HL-60 (cell line): ENCODE measurements at regions not wholly inside any gene's neighbourhood (a gene's known extent, or its start where the extent isn't known, plus 50 kb on each side); places are given as distances from the start of the nearest gene placed in this dataset.

Source experiments
- GABPA ChIP-seq: IDR thresholded peaks from 2 replicates; pipeline ENCODE4 v1.6.1; 2012; ENCODE audit warnings: low read depth
- POLR2AphosphoS5 ChIP-seq: IDR thresholded peaks from 2 replicates; pipeline ENCODE4 v1.6.1; 2012; ENCODE audit warnings: low read depth
- TF ChIP-seq, protein P1 (sequence below): IDR thresholded peaks from one replicate; pipeline ENCODE4 v1.5.1; 2011; ENCODE audit warnings: low read length, control low read depth, inconsistent platforms; ENCODE audit not compliant: insufficient read depth
- TF ChIP-seq, protein P2 (sequence below): IDR thresholded peaks from 2 replicates; pipeline ENCODE4 v1.6.1; 2012; ENCODE audit warnings: low read depth; ENCODE audit not compliant: insufficient replicate concordance

DNA sequence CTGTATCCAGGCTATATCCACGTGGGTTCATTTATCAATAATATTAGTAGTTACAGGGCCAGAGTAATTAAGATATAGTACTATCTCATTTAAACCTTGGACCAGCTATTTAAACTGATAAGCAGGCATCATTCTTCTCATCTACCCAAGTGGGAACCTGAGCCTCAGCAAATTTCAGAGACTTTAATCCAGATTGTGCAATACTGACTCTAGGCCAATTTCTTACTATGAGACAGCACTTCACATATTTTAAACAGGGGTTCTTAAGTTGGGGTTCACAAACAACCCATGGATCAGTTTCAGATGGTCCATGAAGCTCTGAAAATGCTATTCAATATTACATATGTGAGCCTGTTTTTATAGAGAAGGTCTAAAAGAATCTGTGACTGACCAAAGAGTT lies 302.7 kb upstream of the PSMD7 start:
- TF ChIP-seq, protein P1, sequence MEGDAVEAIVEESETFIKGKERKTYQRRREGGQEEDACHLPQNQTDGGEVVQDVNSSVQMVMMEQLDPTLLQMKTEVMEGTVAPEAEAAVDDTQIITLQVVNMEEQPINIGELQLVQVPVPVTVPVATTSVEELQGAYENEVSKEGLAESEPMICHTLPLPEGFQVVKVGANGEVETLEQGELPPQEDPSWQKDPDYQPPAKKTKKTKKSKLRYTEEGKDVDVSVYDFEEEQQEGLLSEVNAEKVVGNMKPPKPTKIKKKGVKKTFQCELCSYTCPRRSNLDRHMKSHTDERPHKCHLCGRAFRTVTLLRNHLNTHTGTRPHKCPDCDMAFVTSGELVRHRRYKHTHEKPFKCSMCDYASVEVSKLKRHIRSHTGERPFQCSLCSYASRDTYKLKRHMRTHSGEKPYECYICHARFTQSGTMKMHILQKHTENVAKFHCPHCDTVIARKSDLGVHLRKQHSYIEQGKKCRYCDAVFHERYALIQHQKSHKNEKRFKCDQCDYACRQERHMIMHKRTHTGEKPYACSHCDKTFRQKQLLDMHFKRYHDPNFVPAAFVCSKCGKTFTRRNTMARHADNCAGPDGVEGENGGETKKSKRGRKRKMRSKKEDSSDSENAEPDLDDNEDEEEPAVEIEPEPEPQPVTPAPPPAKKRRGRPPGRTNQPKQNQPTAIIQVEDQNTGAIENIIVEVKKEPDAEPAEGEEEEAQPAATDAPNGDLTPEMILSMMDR = no peak
- no peak for TF ChIP-seq POLR2AphosphoS5
- TF ChIP-seq GABPA = no peak
- TF ChIP-seq, protein P2, sequence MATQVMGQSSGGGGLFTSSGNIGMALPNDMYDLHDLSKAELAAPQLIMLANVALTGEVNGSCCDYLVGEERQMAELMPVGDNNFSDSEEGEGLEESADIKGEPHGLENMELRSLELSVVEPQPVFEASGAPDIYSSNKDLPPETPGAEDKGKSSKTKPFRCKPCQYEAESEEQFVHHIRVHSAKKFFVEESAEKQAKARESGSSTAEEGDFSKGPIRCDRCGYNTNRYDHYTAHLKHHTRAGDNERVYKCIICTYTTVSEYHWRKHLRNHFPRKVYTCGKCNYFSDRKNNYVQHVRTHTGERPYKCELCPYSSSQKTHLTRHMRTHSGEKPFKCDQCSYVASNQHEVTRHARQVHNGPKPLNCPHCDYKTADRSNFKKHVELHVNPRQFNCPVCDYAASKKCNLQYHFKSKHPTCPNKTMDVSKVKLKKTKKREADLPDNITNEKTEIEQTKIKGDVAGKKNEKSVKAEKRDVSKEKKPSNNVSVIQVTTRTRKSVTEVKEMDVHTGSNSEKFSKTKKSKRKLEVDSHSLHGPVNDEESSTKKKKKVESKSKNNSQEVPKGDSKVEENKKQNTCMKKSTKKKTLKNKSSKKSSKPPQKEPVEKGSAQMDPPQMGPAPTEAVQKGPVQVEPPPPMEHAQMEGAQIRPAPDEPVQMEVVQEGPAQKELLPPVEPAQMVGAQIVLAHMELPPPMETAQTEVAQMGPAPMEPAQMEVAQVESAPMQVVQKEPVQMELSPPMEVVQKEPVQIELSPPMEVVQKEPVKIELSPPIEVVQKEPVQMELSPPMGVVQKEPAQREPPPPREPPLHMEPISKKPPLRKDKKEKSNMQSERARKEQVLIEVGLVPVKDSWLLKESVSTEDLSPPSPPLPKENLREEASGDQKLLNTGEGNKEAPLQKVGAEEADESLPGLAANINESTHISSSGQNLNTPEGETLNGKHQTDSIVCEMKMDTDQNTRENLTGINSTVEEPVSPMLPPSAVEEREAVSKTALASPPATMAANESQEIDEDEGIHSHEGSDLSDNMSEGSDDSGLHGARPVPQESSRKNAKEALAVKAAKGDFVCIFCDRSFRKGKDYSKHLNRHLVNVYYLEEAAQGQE = no peak
